GM12891 (cell line): ENCODE measurements at regions not wholly inside any gene's neighbourhood (a gene's known extent, or its start where the extent isn't known, plus 50 kb on each side); places are given as distances from the start of the nearest gene placed in this dataset.
"Not testable (repeated sequence)": the region's sequence is repeated elsewhere in the genome, so short reads cannot be mapped to it uniquely, and the experiment has no call there.

Experiments used
- DNase-seq: peaks from one replicate; pipeline ENCODE4 v3.0.0; 2011; ENCODE audit warnings: low spot score; ENCODE audit not compliant: insufficient read length
- FAIRE-seq: peaks from 2 replicates; lab custom pipeline; 2011; peaks lifted over from hg19 to GRCh38; lab: Jason Lieb, UNC
- PAX5 ChIP-seq: IDR thresholded peaks from 2 replicates; pipeline ENCODE4 v1.6.1; 2011; ENCODE audit warnings: low read length, moderate library complexity, mild to moderate bottlenecking; ENCODE audit not compliant: insufficient read depth, severe bottlenecking
- POLR2A ChIP-seq: IDR thresholded peaks from 2 replicates; pipeline ENCODE4 v1.6.1; 2011; ENCODE audit warnings: low read depth, low read length, control low read depth
- POLR2AphosphoS5 ChIP-seq: IDR thresholded peaks from 2 replicates; pipeline ENCODE4 v1.6.1; 2011; ENCODE audit warnings: low read depth, low read length, control low read depth
- POU2F2 ChIP-seq: IDR thresholded peaks from 2 replicates; pipeline ENCODE4 v1.6.1; 2011; ENCODE audit warnings: low read depth, mild to moderate bottlenecking, control low read depth, low read length, moderate library complexity
- SPI1 ChIP-seq: IDR thresholded peaks from 2 replicates; pipeline ENCODE4 v1.6.1; 2011; ENCODE audit warnings: low read depth, low read length, control low read depth
- TAF1 ChIP-seq: IDR thresholded peaks from 2 replicates; pipeline ENCODE4 v1.6.1; 2011; ENCODE audit warnings: low read depth, low read length, control low read depth

DNA sequence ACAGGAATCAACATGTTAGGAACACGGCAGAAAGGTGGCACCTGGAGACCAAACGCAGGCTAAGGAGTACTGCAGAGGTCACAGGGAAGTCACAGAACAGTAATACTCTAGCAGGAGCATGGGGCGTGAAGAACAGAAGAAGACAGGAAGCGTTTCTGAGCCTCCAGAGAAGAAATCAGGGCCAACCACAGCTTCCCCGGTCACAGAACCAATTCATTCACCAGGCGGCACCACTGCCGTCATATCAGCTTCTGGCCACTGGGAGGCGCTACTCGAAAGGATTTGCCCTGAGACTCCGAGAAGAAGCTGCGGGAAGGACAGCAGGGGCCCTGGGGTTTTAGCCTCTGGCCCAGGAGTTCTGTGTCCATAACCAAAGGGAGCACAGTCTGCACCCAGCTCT, 78.0 kb upstream of the DRD5 start:
- peak; percentile 56 for DNase-seq
- no peak for FAIRE-seq
- TF ChIP-seq POLR2A (no peak), POLR2AphosphoS5 (no peak), POU2F2 (no peak), TAF1 (no peak), PAX5 (no peak)

DNA sequence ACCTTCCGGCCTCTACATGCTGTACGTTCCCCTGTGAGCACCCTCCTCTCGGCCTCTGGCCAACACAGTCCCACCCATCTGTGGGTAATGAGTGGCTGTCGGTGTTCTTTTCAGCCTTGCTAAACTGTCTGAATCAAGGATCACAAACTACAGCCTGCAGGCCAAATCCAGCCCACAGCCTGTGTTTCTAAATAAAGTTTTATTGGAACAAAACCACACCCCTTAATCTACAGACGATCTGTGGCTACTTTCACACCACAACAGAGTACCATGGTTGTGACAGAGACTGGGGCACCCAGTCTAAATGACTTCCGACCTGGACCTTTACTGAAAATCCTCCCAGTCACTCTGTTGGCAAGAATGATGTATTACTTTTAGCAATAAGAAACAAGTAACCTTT, 77.3 kb upstream of the DRD5 start:
- not testable (repeated sequence) for FAIRE-seq, DNase-seq

DNA sequence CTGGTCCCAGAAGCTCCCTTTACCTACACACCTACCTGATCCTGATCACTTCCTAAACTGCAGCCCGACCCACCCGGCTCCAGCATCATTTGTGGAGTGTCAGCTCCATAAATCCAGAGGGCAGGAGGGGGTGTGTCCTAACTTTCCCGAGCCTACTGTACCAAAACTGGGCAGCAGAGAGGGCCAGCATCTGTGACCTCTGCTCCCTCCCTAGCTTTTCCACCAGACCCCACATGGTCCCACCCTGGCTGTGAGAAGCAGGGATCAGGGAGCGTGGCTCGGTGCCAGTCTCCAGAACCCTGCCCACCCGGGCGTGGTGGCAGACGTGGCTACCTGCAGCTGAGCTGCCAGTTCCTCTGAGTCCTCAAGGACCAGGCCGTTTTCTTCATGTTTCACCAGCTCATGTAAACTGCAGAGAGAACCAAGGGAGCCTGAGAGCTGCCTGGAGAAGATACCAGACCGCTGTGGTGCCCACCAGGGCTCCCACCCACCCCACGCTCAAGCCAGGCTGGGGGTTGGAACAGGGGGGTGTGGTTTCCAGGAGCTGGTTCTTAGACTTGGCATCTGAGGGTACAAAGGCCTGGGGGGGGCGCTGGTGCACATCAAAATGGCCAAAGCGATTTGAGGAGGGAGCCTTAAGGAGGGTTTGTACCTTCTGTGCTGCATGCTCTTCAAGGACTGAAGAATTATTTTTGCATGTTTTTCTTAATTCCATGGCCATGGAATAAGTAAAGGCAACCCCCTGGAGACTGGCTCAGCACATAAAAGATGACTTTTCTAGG, 76.7 kb upstream of the DRD5 start:
- FAIRE-seq (no peak), DNase-seq (no peak)
- no peak for TF ChIP-seq TAF1
- TF ChIP-seq SPI1: no peak
- TF ChIP-seq POLR2A: no peak
- no peak for TF ChIP-seq POU2F2
- no peak for TF ChIP-seq POLR2AphosphoS5
- no peak for TF ChIP-seq PAX5

DNA sequence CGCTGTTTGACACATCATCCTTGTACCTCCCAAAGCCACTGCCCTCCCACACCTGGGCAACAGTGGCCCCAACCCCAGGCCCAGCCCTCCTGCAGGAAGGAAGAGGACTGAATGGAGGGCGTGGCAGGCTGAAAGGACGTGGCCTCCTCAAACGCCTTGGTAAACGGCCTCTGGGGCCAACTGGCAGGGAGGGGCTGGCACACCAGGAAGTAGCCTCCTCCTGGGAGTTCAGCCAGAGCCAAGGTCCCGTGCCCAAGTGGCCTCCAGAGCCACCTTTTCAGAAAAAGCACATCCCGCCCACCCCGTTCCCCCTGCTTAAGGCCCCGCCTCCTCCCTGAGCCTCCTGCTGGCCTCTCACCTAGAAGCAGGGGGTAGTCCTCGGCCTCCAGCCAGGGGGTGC, 74.2 kb upstream of the DRD5 start:
- not testable (repeated sequence) for DNase-seq

DNA sequence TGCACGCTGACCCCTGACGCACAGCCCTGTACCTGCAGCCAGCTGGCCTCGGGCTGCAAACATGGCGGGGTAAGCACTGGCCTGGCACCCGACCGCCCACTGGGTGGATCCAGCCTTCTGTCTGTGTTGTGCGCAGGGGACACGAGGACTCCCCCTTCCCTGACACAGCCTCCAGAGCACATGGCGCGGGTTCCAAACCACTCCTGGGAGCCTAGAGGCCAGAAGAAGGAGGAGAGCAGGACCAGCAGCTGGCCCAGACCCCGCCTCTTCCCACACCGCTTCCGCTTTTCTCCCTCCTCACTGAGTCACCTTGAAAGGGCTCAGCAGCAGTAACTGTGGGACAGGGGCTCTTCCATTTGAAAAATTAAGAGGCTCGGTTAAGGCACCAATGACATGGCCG, 73.5 kb upstream of the DRD5 start:
- DNase-seq, FAIRE-seq: not testable (repeated sequence)

More for the DNA sequence above, 74.2 kb upstream of the DRD5 start:
- FAIRE-seq: not testable (repeated sequence)

DNA sequence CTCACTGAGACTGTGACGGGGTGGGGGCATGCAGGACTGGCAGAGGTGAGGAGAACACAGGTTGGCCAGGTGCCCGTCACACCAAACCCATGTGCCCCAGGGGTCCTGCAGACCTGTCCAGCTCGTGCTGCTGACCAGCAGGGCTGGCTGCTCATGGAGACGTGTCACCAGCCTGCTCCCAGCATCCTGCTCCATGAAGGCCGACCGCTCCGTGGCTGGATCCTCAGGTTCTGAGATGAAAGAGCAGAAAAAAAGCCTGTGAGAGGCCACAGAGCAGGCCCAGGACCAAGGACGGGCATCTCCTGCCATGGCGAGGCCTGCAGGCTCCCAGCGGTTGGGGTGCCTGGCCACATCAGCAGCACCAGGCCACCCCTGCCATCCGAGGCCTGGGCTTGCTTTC, 71.7 kb upstream of the DRD5 start:
- no peak for TF ChIP-seq TAF1
- no peak for FAIRE-seq

DNA sequence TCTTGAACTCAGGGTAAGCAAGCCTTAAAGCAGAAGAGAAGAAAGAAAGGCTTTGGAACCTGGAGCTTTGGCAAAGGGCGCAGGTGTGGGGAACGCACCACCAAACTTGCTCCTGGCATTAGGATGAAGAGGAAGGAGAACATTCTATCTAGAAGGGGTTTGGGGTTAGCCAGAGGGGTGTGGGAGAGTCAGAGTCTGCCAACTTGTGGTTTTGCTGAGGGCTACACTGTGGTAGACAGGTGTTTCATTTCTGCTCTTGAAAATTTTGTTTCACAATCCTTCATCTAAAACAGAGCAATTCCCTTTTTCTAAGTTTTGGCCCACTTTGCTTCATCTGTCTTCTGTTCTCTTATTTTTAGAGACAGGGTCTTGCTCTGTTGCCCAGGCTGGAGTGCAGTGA, 66.2 kb upstream of the DRD5 start:
- not testable (repeated sequence) for DNase-seq, FAIRE-seq

More for the DNA sequence above, 71.7 kb upstream of the DRD5 start:
- DNase-seq: no peak

DNA sequence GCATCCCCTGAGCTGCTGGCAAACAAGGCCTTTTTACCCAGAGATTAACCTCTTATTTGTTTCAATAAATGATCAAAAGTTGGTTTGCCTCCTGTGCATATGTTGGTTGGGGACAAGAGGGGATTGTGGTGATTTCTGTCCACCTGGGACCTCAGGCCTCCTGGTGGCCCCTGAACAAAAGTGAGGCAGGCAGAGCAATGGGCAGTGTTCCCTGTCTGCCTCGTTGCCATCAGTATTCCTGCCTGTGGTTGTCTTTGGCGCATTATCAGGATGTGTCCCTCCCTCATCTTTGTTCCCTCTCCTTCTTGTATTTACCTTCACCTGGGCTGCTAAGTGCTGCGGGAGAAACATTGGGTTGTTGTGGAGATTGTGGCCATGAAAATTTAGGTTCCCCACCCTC, 65.3 kb upstream of the DRD5 start:
- FAIRE-seq (no peak), DNase-seq (no peak)
- no peak for TF ChIP-seq TAF1
- TF ChIP-seq POLR2AphosphoS5: no peak
- TF ChIP-seq SPI1: no peak
- TF ChIP-seq POU2F2: no peak
- no peak for TF ChIP-seq POLR2A
- TF ChIP-seq PAX5: no peak

DNA sequence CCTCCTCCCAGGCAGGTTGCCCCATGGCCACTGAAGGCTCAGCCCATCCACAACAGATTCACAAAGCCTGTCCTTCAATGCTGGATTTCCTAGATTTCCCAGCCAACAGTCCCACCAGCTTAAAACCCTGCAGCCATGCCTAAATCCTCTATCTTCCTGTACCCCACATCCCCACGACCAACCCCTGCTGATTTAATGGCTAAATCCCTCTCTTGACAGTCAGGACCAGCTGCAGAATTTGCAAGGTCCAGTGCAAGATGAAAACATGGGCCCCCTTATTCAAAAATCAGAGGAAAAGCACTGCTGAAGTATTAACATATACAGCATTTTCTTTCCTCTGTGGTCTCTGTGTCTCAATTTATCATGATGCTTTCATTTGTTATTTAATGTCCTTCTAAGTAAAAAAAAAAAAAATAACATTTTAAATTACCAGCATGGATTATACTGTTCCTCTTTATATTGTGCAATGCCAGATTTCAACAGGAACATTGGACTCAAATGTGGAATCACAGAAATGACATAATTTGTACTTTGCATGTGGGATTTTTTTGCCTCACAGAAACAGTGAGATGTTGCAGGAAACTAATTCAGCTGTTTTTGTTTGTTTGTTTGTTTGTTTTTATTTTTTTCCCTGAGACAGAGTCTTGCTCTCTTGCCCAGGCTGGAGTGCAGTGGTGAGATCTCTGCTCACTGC, 63.0 kb upstream of the DRD5 start:
- DNase-seq, FAIRE-seq: not testable (repeated sequence)

DNA sequence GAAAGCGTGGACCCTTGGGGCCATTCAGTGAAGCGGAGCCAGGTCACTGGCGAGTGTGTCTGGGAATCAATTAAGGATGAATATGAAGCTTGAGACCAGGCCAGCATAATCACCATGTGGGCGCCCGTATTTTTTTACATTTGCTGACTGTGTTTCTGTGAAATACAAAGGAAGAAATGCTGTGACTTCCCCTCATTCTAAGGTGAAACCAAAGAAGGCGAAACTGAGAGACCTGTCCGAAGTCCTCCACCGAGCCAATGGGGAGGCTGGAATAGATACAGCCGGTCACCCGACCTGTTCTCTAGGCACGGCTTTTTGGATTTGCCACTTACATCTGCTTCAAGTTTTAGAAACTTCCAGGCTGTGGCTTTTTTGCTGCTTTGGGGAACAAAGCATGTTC, 59.3 kb upstream of the DRD5 start:
- FAIRE-seq, DNase-seq: not testable (repeated sequence)
